ENCODE measurements at regions not wholly inside any gene's neighbourhood (a gene's known extent, or its start where the extent isn't known, plus 50 kb on each side); places are given as distances from the start of the nearest gene placed in this dataset.
A peak's percentile ranks its signal among the peaks of the same experiment; 100 is the strongest.

DNA sequence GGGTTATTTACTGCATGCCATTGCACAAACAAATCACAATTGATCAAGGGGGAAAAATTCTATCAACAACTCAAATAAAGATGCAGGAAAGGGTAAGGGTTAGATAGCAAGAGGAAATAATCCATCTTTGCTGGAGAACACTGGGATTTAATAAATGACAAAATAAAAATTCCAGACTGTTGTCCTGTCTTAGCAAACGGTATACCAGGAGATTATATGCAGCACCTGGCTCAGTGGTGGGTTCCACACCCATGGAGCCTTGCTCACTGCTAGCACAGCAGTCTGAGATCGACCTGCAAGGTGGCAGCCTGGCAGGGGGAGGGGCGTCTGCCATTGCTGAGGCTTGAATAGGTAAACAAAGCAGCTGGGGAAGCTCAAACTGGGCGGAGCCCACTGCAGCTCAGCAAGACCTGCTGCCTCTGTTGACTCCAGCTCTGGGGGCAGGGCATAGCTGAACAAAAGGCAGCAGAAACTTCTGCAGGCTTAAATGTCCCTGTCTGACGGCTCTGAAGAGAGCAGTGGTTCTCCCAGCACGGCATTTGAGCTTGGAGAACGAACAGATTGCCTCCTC, 296.5 kb upstream of the THSD7B start:
- no peak for DNase-seq

- DNase-seq, result no peak
Observed at GRCh38 chr2:136452528-136452927, 312.8 kb upstream of the THSD7B start.

DNA sequence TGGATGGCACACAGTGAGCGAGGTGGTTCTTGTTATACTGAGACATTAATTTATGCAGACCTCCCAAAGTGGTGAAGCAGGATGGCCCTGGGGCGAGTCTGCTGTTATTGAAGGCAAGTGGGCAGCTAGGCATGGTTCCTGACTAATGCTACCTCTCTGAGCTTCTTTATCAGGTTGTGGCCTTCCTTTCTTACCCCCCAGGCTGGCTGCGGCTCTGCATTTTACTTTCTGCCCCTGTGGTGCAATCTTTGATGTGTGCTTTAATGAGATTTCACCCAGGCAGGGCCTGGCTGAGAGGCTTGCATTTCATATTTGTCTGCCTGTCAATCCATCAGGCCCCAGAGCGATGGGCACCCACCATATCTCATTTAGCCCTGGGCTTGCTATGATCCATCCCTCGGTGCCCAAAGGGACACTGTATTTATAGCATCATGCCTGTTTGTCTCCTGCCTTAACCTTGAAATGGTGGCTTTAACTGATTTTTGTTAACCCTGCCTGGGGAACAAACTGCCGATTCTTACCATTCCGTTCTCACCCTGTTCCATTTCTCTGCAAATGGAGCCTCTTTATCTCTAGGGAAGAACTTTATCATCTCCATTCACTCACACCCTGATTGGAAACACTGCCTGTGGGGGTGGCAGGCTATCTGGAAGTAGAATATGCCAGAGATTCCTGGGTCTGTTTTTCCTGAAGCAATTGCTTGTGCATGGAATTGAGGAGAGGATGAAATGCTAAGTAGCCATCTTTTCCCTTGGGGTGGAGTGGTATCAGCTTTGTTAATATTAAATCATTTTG, 316.2 kb upstream of the THSD7B start:
- no peak for DNase-seq

DNA sequence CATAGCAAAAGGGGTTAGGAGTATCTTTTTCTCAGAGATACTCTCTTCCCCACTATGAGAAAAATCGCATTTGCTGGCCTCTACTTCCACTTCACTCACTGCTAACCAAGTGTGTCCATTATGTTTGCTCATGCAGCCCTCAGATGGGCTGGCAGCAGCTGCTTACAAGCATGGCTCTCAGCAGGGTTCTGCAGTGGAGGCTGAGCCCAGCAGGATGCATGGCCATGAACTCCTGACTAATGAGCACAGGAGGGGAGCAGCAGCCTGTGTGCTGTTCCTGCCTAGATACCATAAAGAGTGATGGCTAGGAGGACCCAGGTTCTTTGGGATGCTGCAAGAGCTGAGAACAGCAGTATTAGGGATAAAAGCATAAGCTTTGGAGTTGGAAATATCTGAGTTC, 316.9 kb upstream of the THSD7B start:
- DNase-seq, result no peak

DNA sequence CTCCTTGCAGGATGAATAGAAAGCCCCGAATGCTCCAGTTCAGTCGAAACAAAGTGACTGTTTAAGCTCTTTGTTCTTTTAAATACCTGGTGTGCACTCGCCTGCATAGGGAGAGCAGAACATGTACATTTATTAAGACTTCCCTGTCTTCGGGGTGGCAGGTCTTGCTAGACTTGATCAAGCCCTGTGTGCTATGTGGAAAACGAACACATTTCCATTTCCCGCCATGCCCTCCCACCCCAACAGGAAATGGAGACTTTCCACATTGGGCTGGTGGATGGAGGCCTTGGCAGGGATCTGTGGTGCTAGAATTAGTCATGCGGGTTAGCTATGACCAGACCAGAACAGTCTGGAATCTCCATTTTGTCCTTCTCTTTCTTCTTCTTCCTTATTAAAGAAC, 321.0 kb upstream of the THSD7B start:
- no peak for DNase-seq

DNA sequence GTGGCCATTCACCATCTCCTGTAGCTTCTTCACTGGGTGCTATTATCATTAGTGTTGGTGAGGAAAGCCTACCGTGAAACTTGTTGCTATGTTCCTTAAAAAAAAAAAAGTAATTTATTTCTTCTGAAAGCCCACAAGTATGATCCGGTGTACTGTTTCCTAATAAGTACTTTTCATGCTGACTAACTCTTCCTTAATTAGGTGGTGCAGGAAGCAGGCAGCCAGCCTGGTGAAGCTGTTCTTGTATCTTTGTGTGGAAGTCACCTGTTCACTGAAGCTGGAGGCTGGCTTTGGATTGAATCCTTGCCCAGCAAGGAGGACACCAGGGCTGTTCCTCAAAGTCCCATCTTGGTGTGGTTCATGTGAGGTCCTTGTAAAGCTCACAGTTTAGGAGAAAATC, 321.7 kb upstream of the THSD7B start:
- no peak for DNase-seq

- no peak for DNase-seq
Observed at GRCh38 chr2:136441979-136442714, 323.2 kb upstream of the THSD7B start.

- DNase-seq, result no peak
Observed at GRCh38 chr2:136439064-136439676, 321.2 kb upstream of the CXCR4 start.

GRCh38 chr2:136437461-136437860, 319.5 kb upstream of the CXCR4 start:
- no peak for DNase-seq

- DNase-seq, result no peak
Observed at GRCh38 chr2:136436936-136437335, 319.0 kb upstream of the CXCR4 start.

DNA sequence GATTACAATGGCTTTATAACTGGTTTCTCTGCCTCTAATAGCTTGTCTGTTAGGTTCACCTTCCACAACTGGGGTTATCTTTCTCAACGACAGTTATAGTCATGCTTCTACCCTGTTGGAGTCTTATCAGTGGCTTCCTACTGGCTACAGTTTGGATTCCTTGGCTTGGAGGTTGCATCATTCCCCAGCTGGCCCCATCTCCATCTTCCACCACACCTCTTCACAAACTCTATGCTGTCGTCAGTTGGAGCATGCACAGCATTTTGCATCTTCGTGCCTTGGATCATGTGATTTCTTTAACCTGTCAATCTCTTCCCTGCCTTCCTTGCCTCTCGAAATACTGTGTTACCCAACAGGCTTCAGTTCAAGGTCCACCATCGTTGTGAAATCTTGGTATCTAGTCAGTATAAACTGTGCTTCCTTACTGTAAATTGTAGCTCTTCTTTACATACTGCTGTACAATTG, 316.3 kb upstream of the CXCR4 start:
- no peak for DNase-seq

DNA sequence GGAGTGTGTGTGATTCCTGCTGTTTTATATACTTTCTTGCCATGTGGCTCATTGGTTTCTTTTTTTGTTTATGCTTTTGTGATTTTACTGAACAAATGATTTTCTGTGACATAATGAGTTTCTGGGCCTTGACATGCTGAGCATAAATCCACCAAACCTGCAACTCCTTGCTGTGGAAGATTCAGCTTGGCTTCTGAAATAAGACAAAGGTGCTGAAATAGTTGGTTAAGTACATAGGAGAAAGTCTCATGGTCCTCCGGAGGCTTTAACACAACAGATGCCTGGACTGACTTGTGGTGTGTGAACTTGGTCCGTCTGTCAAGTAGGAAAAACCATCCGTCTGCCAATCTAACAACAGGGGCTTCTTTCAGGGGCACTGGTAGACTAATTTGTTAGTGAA, 315.3 kb upstream of the CXCR4 start:
- DNase-seq, result no peak

DNA sequence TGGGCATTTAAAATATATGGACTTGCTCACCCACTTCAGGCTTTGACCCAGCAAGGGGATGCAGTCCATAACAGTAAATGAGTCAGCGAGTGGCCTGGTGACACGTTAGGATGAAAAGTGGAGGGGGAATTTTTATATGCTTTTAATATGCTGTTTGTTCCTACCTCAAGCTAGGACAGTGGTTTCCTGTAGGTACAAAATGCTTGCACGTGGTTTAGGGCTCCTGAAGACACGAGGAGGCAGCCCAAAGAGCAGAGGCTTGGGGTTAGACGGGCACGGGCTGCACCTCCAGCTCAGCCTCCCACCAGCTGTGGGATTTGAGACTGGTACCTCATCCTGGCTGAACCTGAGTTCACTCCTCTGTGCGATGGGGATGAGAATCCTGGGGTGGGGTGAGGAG, 306.2 kb upstream of the CXCR4 start:
- DNase-seq, result no peak

DNA sequence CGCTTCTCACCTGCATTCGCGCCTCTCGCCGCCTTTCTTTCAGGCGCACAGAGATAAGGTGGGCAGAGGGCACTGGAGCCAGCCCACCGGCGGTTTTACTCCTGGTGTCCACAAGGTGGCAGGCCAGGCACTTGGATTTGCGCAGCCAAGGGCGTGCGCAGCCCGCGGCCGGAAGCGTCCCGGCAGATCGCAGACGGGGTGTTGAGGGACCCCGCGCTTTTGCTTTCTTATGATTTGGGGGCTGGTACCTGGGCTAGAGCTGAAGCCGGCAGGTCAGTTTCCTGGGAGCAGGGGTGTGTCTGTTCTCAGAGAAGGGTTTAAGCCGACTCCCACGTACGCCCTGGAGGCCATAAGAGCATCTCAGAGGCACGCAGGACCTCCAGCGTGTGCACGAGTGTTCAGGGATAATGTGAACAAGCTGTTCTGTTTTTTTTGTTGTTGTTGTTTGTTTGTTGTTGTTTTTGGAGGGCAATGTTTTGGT, 305.6 kb upstream of the CXCR4 start:
- DNase-seq, result peak; percentile 44 to 64

DNA sequence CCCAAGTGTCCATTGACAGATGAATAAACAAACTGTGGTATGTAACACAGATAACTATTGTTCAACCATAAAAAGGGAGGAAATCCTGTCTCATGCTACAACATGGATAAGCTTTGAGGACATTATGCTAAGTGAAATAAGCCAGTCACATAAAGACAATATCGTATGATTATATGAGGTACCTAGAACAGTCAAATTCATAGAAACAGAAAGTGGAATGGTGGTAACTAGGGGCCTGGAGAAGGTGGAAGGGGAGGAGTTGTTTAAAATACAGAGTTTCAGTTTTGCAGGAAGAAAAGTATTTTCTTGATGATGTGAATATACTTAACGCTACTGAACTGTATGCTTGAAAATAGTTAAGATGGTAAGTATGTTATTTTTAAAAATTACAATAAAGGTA, 304.6 kb upstream of the CXCR4 start:
- no peak for DNase-seq

- DNase-seq, result no peak
Observed at GRCh38 chr2:136420346-136420745, 302.4 kb upstream of the CXCR4 start.

DNA sequence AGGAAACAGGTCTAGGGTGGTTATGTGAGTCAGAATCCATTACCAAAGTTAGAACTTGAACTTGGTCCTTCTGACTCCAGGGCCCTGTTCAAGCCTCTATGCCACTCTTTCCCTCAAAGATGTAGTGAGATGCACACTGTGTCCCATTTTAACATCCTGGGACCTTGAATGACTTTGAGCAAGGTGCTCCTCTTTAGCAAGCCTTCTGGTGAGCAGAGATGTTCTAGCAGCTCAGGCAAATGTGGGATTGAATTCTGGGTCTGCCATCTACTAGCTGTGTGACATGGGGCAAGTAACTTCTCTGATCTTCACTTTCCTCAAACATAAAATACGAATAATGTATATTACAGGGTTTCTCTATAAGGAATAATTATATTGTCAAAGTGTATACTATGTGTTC, 294.0 kb upstream of the CXCR4 start:
- DNase-seq, result no peak

DNA sequence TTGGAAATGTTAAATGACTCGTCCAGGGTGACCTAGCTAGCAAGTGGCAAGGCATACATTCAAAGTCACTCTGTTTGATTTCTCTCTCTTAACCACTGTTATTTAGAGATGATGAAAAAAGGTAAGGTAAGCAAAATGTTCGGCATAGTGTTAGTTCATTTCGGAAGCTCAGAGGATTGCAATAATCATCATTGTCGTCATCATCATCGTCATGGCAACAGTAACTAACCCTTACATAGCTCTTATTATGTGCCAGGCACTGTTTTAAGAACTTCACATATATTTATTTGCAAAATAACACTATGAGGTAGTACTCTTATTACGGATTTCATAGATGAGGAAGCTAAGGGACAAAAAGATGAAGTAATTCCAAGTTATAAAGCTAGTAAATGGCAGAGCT, 292.7 kb upstream of the CXCR4 start:
- DNase-seq, result no peak

DNA sequence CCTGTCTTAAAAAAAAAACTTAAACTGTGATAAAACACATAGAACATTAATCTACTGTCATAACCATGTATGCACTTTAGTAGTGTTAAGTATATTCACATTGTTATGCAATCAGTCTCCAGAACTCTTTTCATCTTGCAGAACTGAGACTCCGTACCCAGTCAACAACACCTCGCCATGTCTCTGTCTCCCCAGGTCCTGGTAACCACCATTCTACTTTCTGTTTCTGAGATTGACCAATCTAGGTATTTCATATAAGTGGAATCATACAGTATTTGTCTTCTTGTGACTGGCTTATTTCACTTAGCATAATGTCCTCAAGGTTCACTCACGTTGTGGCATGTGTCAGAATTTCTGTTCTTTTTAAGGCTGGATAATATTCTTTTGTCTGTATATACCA, 290.8 kb upstream of the CXCR4 start:
- no peak for DNase-seq

GRCh38 chr2:136407952-136408318, 290.0 kb upstream of the CXCR4 start:
- no peak for DNase-seq

DNA sequence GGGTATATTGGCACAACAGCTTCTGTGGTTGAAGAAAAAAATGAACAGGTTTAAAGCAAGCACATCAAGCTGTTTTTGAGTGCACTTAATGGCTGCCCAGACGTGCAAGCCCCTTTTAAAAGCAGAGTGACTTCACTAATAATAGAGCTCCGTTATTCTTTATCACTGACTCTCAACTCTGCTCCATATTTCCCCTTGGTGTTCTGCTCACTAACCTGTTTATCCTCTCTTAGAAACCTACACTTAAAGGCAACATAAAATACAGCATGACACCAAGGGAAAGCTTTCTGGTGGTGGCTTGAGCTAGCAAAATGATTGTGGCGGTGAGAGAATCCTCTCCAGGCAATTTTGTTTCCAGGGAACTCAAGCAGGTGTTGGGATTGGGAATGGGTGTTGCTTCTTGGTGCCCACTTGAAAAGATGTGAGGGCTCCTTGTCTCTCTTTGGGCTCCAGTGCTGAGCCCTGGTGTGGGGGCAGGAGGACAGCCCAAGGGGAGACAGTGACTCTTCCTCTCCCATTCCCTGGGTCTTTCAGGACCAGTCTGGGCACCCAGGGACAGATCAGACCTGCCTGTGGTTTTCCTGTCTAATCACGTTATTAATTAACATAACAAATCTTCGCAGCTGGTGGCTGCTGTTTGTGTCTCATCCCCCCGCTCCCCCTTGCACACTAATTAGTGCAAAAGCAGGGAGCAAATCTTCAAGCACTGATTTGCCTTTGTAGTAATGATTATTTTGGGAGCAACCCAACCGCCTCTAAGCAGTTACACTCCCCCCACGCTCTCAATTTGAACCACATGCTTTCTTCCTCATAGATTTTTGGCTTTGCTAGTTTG, 289.4 kb upstream of the CXCR4 start:
- DNase-seq, result no peak

GRCh38 chr2:136404925-136405324, 287.0 kb upstream of the CXCR4 start:
- DNase-seq, result no peak

Data from right lung (tissue), 2 donors.